COLO668 (cell line): ENCODE measurements at regions not wholly inside any gene's neighbourhood (a gene's known extent, or its start where the extent isn't known, plus 50 kb on each side); places are given as distances from the start of the nearest gene placed in this dataset.
A peak's percentile ranks its signal among the peaks of the same experiment; 100 is the strongest.

Source experiments
- DNase-seq: peaks from one replicate; lab custom pipeline; 2025; ENCODE audit not compliant: unreplicated experiment; lab: John Stamatoyannopoulos, UW

DNA sequence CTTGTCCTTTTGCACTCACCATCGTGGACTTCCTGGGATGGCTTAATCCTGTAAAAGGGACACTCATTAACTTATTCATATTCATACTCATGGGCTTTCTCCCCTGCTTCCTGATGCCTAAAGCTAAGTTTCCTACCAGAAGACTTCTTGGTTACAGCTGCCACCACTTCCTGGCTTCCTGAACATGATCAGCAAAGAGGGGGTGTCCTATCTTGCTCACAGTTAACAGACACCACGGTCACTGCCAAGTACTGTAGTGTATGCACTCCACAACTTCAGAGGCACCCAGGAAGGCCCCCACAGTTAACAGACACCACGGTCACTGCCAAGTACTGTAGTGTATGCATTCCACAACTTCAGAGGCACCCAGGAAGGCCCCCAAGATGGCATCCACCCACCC lies 177.8 kb downstream of the SIPA1L2 start:
- no peak for DNase-seq

- DNase-seq = no peak
These were observed 178.4 kb downstream of the SIPA1L2 start for GRCh38 chr1:232451506-232451905.

DNA sequence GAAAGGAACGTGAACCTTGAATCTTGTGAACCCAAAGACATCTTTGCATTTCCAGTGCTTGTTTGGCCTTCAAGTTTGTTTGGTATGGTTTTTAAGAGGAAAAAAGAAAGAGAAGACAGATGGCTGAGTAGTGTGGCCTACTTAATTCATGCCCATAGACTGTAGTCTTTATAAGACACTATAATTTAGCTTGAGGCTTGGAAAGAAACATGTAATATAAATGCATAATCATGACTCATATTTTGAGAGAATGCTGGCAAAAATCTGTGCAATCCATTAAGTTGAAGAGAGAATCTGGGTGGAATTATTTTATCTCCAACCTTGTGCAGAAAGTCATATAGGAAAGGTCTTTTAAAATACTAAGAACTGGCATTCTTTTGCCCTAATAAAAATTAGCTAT lies 179.3 kb downstream of the SIPA1L2 start:
- DNase-seq = no peak

DNA sequence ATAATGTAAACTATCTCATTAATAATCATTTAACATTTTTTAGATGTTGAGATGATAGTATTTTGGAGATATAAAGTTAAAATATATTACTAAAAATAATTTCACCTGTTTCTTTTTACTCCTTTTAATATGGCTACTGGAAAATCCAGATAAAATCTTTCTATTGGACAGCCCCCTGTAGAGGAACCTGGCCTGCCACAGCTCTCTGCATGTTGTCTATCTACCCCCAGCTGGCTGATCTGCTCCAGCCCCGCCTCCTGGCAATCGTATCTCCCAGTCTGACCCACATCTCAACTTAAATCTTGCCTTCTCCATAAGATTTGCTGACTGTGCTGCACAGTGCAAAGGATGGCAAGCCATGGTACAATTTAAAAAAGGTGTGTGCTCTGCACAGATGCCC lies 182.8 kb downstream of the SIPA1L2 start:
- no peak for DNase-seq

DNA sequence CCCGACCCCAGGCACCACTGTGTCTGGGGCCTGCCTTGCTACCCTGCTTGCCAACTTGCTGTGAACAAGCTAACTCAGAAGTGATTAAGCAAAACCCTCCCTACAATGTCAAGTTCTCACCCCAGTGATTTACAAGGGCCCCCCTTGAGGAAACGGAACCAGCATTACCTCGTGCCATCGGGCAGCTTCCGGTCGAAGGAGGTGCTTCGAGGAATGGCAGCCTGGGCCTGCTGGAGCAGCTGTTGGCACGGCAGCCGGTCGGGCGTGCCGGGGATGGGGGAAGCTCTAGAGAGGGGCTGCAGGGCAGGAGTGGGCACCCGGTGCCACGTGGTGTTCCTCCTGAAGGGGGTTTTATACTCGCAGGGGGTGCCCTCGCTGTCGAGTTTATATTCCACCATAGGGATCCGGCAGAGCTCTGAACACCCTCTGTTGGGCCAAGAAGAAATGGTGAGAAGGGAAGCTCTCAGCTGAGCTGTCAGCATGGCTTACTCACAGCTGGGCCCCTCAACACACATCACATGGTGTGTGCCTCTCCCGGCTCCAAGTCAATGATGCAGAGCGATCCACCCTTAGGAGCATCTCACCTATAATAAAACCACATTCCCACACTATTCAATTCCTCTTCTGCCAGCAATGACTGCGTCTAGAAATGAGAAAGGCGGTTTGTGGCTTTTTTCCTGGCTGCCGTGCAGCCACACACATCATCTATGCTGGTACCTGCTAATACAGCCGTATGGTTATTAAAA lies 184.4 kb downstream of the SIPA1L2 start:
- DNase-seq = no peak

DNA sequence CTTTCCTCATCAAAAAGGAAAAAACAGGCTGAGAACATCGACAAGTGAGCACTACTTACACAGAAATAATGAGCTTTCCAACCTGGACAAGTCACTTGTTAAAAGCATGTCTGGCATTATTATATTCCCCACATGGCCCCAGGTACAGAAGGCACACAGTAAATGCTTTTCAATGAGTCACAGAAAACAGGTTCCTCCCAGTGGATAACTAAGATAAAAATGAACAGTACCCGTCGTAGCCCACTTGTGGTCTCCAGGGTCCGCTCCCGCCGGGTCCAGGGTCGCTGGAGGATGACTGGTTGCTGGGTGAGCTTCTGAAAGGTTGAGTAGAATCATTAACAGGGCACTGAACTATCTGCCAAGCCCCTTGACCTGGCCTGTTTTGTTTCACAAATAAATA lies 186.6 kb downstream of the SIPA1L2 start:
- no peak for DNase-seq

GRCh38 chr1:232441036-232441411 lies 188.9 kb downstream of the SIPA1L2 start:
- no peak for DNase-seq

- no peak for DNase-seq
These were observed 189.5 kb downstream of the SIPA1L2 start for GRCh38 chr1:232440325-232441035.

- DNase-seq = no peak
These were observed 190.9 kb downstream of the SIPA1L2 start for GRCh38 chr1:232439011-232439410.

DNA sequence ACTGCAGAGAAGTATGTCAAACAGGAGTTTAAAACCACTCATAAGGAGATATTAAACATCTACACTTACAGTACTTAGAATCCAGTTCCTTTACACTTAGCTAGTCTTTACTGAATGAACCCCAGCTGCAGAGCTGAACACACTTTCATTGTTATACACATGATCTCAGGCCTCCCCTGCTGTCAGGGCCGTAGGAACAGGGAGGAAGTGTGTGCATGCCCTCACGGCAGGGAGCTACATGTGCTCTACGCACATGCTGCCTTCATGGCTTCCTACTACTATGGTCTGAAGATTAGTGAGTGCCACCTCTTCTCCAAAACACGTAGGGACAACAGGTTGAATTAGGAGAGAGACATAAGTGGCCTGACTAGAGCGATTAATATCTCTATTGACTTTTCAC lies 191.5 kb downstream of the SIPA1L2 start:
- no peak for DNase-seq

DNA sequence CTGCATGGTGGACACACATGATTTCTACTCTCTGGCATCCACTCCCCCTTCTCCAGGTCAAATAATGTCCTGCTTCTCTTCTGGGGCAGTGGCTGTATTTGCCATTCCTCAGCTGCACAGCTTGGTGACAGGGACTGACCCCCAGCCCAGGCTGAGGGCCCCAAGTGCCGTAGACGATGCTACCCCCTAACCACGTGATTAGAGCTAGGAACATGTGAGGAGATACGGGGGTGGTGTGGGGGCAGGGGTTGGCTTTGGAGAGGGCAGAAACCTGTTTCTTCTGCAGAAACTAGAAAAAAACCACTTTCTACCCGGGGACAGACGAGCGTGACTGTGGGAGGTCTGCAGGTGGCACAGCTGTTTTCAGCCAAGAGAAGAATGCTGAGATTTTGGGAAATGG lies 192.4 kb downstream of the SIPA1L2 start:
- no peak for DNase-seq

DNA sequence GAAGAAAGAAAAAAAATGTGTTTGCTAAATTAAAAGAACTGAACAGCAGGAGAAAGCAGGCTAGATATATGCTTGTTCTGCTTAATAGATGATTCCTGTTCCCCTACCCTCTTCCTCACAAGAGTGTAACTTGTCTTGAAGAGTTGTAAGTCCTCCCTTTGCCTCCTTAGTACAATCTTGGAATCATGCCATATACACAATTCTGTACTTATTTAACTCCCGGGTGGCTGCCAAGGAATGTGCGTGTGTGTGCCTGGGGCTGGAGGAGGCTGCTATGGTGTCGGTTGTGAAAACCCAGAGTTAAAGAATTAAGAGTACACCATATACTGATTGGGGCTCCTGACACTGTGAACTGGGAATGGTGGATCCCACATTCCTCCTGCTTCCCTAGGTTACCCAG lies 194.2 kb downstream of the SIPA1L2 start:
- DNase-seq = no peak

DNA sequence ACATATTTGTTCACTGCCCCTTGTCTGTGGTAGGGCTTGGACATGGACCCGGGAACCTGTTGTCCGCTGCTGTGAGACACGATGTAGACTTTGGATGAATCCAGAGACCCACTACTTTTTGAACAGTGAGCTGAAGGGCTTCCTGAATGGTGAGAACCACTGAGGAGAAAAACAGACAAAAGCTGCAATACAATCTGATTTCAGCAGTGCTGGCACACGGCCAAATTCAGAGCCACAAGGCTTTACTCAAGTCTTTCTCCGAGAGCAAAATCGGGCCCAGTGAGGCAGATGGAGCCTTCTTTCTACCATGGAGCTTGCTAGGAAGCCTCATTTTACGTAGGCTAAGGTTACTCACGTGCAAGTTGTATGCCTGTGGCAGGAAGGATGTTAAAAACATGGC lies 197.6 kb downstream of the SIPA1L2 start:
- DNase-seq = no peak

DNA sequence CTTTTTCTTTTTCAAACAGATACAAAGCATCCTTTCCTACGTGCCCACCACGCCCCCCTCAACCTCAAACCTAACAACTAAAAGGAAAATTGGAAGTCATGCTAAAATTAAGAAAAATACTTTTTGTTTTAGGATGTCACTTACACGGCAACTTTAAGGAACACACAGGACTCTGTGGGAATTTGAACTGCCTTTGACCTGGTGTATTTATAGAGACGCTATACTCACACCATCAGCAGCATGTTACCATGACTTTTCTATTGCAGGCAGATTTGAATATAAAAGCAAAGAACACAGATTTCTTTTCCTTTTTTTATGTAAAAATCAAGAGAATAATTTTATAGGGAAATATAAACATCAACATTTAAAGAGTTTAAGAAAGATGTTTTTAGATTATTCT lies 198.2 kb downstream of the SIPA1L2 start:
- no peak for DNase-seq

DNA sequence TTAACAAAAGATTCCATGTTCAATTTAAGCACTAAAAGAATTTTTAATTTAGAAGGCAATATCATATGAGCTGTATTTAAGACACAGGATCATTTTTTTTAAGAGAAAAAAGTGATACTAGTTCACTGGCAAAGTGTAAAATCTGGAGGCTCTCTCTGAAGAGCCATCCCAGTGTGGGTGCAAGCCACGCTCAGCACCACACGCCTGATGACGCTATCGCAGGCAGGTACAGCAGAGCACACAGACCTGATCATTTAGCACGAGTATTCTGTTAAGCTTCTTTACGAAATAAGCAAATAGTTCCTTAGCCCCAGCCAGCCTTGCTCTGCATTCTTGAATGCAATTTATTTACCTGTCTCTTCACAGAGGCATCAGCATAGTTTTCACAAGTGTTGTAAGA lies 198.6 kb downstream of the SIPA1L2 start:
- no peak for DNase-seq

DNA sequence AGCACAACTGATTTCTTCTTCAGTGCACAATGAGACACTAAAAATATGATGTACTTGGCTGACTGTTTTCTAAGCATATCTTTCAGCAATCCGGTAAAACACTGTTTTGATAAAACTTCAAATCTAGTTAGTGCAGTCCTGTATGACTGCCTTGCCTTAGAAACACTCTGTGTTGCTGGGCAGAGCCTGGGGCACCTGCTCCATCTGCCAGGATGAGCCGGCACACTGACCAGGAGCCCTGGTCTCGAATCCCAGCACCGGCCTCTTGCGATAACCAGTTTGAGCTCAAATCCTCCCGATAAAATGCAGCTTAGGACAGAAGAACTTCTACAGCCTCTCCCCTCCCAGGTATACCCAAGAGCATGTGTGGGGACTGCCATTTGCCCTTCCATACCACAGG lies 199.5 kb downstream of the SIPA1L2 start:
- DNase-seq = no peak

DNA sequence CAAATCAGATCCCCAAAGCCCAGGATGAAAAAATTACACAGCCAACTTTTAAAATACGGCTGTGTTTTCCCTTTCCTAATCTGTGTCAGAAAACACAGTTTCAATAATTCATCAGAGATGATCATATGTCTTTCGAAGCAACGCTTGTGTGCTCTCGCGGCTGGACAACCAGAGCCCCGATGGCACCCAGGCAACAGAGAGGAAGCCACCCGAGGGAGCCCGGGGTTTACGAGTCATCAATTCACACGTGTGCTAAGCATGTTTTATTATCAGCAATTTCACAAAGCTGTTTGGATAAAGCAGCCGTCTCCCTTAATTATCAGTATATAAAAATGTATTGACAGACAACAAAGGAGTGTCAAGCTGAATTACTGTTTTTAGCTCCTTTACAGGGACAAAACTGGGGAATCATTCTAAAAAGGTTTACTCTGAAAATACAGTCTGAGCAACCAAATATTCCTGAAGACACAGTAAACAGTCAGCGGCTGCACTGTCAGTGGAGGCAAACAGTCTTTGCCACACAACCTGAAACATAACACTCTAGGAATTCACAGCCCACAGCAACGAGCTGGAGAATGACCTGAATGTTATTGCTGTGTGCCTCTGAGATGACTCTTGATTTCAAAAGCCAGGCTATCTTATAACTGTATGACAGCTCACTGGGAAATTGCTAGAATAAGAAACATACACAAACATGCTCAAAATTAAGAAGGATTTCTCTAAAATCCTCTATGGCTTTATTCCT lies 201.0 kb downstream of the SIPA1L2 start:
- DNase-seq = peak; percentile 15

DNA sequence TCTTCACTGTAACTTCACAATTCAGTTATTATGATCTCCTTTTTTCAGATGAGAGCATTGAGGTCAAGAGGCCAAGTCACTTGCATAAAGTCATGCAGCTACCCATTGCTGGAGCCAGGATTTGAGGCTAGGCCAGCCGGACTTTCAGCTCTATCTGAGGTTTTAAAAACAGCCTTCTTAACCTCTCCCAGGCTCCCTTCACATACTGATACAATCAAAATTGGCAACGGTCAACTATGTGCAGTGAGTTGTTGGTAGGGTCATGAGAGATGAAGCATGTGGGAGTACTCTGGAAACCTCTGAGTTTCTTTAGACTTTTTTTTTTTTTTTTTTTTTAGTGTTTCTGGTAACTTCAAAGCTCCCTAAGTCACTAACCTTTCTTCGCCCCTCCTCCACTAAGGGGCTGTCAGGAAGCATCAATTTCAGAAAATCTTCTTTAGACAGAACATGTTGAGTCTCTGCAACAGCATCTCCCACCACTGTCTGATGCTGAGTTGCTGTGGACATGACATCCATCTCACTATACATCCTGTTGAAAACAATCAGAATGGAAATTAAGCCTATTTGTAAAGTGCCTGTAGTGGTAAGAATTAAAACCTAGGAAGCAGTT lies 201.8 kb downstream of the SIPA1L2 start:
- no peak for DNase-seq

GRCh38 chr1:232426801-232427200 lies 203.1 kb downstream of the SIPA1L2 start:
- no peak for DNase-seq

- no peak for DNase-seq
These were observed 204.5 kb downstream of the SIPA1L2 start for GRCh38 chr1:232425421-232425820.

DNA sequence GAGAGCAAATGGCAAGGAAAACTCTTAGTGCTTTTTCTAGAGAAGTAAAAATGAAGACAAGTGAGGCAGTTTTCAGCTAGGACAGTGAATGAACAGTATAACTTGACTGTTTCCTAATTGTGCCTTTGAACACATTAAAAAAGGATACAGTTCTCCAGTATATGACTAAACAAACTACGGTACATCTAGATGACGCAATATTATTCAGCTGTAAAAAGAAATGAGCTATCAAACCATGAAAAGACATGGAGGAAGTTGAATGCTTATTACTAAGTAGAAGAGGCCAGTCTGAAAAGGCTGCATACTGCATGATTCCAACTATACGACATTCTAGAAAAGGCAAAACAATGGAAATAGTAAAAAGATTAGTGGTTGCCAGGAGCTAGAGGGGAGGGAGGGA lies 206.3 kb downstream of the SIPA1L2 start:
- no peak for DNase-seq

DNA sequence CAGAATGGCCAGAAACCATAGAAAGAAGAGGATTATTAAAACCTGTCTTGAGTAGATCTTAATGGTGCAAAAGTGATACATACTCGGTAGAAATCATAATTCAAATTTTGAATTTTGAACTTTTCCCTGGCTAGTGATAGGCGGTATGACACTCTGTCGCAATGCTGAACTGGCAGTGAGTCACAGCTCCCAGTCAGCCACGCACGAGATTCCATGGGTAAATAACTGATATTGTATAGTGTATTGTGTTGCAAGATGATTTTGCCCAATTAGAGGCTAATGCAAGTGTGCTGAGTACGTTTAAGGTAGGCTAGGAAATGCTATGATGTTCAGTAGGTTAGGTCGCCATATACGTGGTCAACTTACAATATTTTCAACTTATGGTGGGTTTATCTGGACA lies 207.0 kb downstream of the SIPA1L2 start:
- no peak for DNase-seq
